Hepatocyte (in vitro differentiated cells): ENCODE measurements at regions not wholly inside any gene's neighbourhood (a gene's known extent, or its start where the extent isn't known, plus 50 kb on each side); places are given as distances from the start of the nearest gene placed in this dataset.

Source experiments
- DNase-seq: peaks from one replicate; pipeline ENCODE4 v3.0.0-alpha.2; 2016; ENCODE audit warnings: low spot score
- H2AFZ ChIP-seq: fragments of 200-600 bp; sonication (generic); 2 replicates; pipeline ENCODE4 v1.6.0; 2016; ENCODE audit warnings: antibody characterized with exemption, mild to moderate bottlenecking
- H3K27ac ChIP-seq: fragments of 200-600 bp; sonication (generic); 2 replicates; pipeline ENCODE4 v1.5.1; 2016; ENCODE audit warnings: mild to moderate bottlenecking
- H3K27me3 ChIP-seq: fragments of 200-600 bp; sonication (generic); 2 replicates; pipeline ENCODE4 v1.6.1; 2016
- H3K36me3 ChIP-seq: fragments of 200-600 bp; sonication (generic); replicated peaks from 2 replicates; pipeline ENCODE4 v1.5.1; 2016; ENCODE audit warnings: low read depth; ENCODE audit not compliant: insufficient read depth
- H3K4me1 ChIP-seq: fragments of 200-600 bp; sonication (generic); 2 replicates; pipeline ENCODE4 v1.5.1; 2016; ENCODE audit warnings: mild to moderate bottlenecking, moderate library complexity; ENCODE audit not compliant: insufficient read depth
- H3K4me2 ChIP-seq: fragments of 200-600 bp; sonication (generic); 2 replicates; pipeline ENCODE4 v1.6.0; 2016
- H3K4me3 ChIP-seq: fragments of 200-600 bp; sonication (generic); 2 replicates; pipeline ENCODE4 v1.5.1; 2016; ENCODE audit warnings: mild to moderate bottlenecking
- H3K79me2 ChIP-seq: fragments of 200-600 bp; sonication (generic); 2 replicates; pipeline ENCODE4 v1.6.0; 2017; ENCODE audit warnings: mild to moderate bottlenecking
- H3K9me2 ChIP-seq: fragments of 200-600 bp; sonication (generic); replicated peaks from 2 replicates; pipeline ENCODE4 v1.6.0; 2017; ENCODE audit warnings: mild to moderate bottlenecking; ENCODE audit not compliant: insufficient read depth
- H3K9me3 ChIP-seq: fragments of 200-600 bp; sonication (generic); 2 replicates; pipeline ENCODE4 v1.5.1; 2016; ENCODE audit warnings: low read depth, mild to moderate bottlenecking
- H4K20me1 ChIP-seq: fragments of 200-600 bp; sonication (generic); 2 replicates; pipeline ENCODE4 v1.6.0; 2016; ENCODE audit warnings: mild to moderate bottlenecking; ENCODE audit not compliant: insufficient read depth, poor library complexity, severe bottlenecking
- EZH2 ChIP-seq: fragments of 200-600 bp; sonication (generic); IDR thresholded peaks from 2 replicates; pipeline ENCODE4 v1.6.1; 2016; ENCODE audit warnings: antibody characterized with exemption, mild to moderate bottlenecking, borderline replicate concordance
- EZH2phosphoT487 ChIP-seq: fragments of 200-600 bp; sonication (generic); IDR thresholded peaks from one replicate; pipeline ENCODE4 v1.6.1; 2018; ENCODE audit warnings: antibody characterized with exemption, mild to moderate bottlenecking, low read depth, moderate library complexity; ENCODE audit not compliant: unreplicated experiment, severe bottlenecking
- WGBS: methylation state at CpG from one replicate; pipeline ENCODE4 v1.1.6; 2016; ENCODE audit warnings: low lambda C conversion rate; ENCODE audit errors: missing lambda C conversion rate; 5-methylcytosine and 5-hydroxymethylcytosine counted together
- TF ChIP-seq, protein P1 (sequence below): fragments of 200-600 bp; sonication (generic); IDR thresholded peaks from 2 replicates; pipeline ENCODE4 v1.5.1; 2016; ENCODE audit warnings: antibody characterized with exemption, mild to moderate bottlenecking; ENCODE audit not compliant: poor library complexity

DNA sequence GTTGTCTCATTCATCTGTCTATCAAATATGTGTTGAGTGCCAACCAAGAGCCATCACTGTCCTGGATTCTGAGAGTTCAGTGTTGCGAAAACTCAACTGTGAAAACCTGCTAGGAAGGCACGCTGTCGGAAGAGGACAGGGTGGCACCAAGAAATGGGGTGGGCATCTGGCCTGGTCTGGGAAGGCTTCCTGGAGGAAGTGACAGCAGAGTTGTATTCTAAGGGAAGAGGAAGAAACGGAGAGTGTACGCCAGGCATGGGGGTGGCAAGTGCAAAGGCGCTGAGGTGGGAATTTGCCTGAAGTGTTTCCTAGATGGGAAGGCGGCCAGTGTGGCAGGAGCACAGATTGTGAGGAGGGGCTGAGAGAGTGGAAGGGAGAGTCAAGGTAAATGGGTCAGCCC lies 91.2 kb downstream of the ANKRD60 start:
- WGBS = 96% methylated on average over 7 of the region's 7 CpGs
- Histone ChIP-seq H3K4me2 (no peak overlapping the region), H3K4me3 (no peak overlapping the region), H3K79me2 (no peaks in the 10 kb centered on the region), H3K9me3 (no peaks in the 10 kb centered on the region), H3K9me2 (no peaks in the 10 kb centered on the region), H3K27ac (no peak overlapping the region), H3K4me1 (peaks cover 14% of the 10 kb centered on the region), H2AFZ (no peak overlapping the region), H4K20me1 (no peaks in the 10 kb centered on the region), H3K36me3 (no peaks in the 10 kb centered on the region), H3K27me3 (peaks cover 30% of the 10 kb centered on the region)
- TF ChIP-seq EZH2 = no peak
- TF ChIP-seq, protein P1, sequence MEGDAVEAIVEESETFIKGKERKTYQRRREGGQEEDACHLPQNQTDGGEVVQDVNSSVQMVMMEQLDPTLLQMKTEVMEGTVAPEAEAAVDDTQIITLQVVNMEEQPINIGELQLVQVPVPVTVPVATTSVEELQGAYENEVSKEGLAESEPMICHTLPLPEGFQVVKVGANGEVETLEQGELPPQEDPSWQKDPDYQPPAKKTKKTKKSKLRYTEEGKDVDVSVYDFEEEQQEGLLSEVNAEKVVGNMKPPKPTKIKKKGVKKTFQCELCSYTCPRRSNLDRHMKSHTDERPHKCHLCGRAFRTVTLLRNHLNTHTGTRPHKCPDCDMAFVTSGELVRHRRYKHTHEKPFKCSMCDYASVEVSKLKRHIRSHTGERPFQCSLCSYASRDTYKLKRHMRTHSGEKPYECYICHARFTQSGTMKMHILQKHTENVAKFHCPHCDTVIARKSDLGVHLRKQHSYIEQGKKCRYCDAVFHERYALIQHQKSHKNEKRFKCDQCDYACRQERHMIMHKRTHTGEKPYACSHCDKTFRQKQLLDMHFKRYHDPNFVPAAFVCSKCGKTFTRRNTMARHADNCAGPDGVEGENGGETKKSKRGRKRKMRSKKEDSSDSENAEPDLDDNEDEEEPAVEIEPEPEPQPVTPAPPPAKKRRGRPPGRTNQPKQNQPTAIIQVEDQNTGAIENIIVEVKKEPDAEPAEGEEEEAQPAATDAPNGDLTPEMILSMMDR = no peak
- no peak for TF ChIP-seq EZH2phosphoT487
- no peak for DNase-seq

DNA sequence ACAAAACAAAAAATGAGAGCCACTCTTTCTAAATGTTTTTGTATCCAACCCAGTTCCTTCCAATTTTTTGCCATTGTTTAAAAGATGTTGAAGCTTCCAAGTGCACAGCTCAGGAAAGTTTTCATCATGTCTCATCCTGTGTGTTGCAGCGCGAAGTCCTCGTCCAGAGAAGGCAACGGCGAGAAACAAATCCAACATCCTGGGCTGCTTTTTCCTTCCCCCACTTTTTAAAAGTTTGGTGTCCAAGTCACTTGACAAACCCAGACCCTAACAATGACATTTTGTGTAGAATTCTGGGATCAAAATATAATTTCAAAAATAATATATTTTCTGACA lies 92.3 kb downstream of the ANKRD60 start:
- no peak overlapping the region for H2AFZ ChIP-seq
- peaks cover 23% of the 10 kb centered on the region for H3K4me1 ChIP-seq
- no peaks in the 10 kb centered on the region for H3K9me2 ChIP-seq
- H4K20me1 ChIP-seq = no peaks in the 10 kb centered on the region
- no peak overlapping the region for H3K27ac ChIP-seq
- no peaks in the 10 kb centered on the region for H3K79me2 ChIP-seq
- no peak for DNase-seq
- TF ChIP-seq, protein P1 = no peak
- TF ChIP-seq EZH2phosphoT487 = no peak
- TF ChIP-seq EZH2 = no peak
- H3K27me3 ChIP-seq = peaks cover 30% of the 10 kb centered on the region
- 76% methylated on average over 5 of the region's 5 CpGs for WGBS
- no peak overlapping the region for H3K4me3 ChIP-seq
- H3K9me3 ChIP-seq = no peaks in the 10 kb centered on the region
- H3K36me3 ChIP-seq = no peaks in the 10 kb centered on the region
- H3K4me2 ChIP-seq = peak overlapping the region; percentile 42

GRCh38 chr20:58135441-58136148 lies 92.9 kb downstream of the ANKRD60 start:
- H3K9me3 ChIP-seq = no peaks in the 10 kb centered on the region
- H3K4me3 ChIP-seq = no peak overlapping the region
- TF ChIP-seq EZH2 = no peak
- TF ChIP-seq, protein P1 = no peak
- no peak for TF ChIP-seq EZH2phosphoT487
- no peaks in the 10 kb centered on the region for H3K36me3 ChIP-seq
- DNase-seq = no peak
- H3K4me2 ChIP-seq = peak overlapping the region; percentile 42
- H3K79me2 ChIP-seq = no peaks in the 10 kb centered on the region
- WGBS = 34% methylated on average over 16 of the region's 16 CpGs
- H3K27ac ChIP-seq = no peak overlapping the region
- H2AFZ ChIP-seq = no peak overlapping the region
- no peaks in the 10 kb centered on the region for H4K20me1 ChIP-seq
- H3K4me1 ChIP-seq = peaks cover 28% of the 10 kb centered on the region
- H3K9me2 ChIP-seq = no peaks in the 10 kb centered on the region
- H3K27me3 ChIP-seq = peaks cover 30% of the 10 kb centered on the region
